Endodermal cell (in vitro differentiated cells): ENCODE measurements at regions not wholly inside any gene's neighbourhood (a gene's known extent, or its start where the extent isn't known, plus 50 kb on each side); places are given as distances from the start of the nearest gene placed in this dataset.

Experiments
- DNase-seq: peaks from one replicate; pipeline ENCODE4 v3.0.0-alpha.2; 2017
- H3K27ac ChIP-seq: 2 replicates; pipeline ENCODE4 v1.5.1; 2013; ENCODE audit warnings: mild to moderate bottlenecking, low read depth, low read length, moderate library complexity
- H3K27me3 ChIP-seq: 2 replicates; pipeline ENCODE4 v1.6.1; 2013; ENCODE audit warnings: mild to moderate bottlenecking, low read length, moderate library complexity; ENCODE audit not compliant: insufficient read depth, control insufficient read depth, poor library complexity, severe bottlenecking
- H3K36me3 ChIP-seq: 2 replicates; pipeline ENCODE4 v1.7.0; 2013; ENCODE audit warnings: mild to moderate bottlenecking, low read length, moderate library complexity; ENCODE audit not compliant: control insufficient read depth, insufficient read depth
- H3K4me1 ChIP-seq: one replicate; pipeline ENCODE4 v1.7.0; 2013; ENCODE audit warnings: low read length; ENCODE audit not compliant: control insufficient read depth, insufficient read depth
- H3K4me3 ChIP-seq: 2 replicates; pipeline ENCODE4 v1.5.1; 2013; ENCODE audit warnings: mild to moderate bottlenecking, low read length, moderate library complexity
- H3K9ac ChIP-seq: 2 replicates; pipeline ENCODE4 v1.6.1; 2013; ENCODE audit warnings: mild to moderate bottlenecking, low read length, moderate library complexity; ENCODE audit not compliant: poor library complexity, severe bottlenecking; ENCODE audit errors: extremely low read depth
- H3K9me3 ChIP-seq: 2 replicates; pipeline ENCODE4 v1.6.1; 2013; ENCODE audit warnings: mild to moderate bottlenecking, low read length, moderate library complexity; ENCODE audit not compliant: control insufficient read depth
- H3K27ac Mint-ChIP-seq: 2 replicates; pipeline ENCODE4 v1.8.0; 2020; ENCODE audit warnings: mixed read lengths
- H3K27me3 Mint-ChIP-seq: 2 replicates; pipeline ENCODE4 v1.8.0; 2021; ENCODE audit warnings: mild to moderate bottlenecking, mixed read lengths; ENCODE audit not compliant: insufficient read depth
- H3K36me3 Mint-ChIP-seq: 2 replicates; pipeline ENCODE4 v1.8.0; 2020; ENCODE audit warnings: low read depth, mixed read lengths
- H3K4me1 Mint-ChIP-seq: 2 replicates; pipeline ENCODE4 v1.8.0; 2020; ENCODE audit warnings: mixed read lengths
- H3K4me3 Mint-ChIP-seq: 2 replicates; pipeline ENCODE4 v1.8.0; 2020; ENCODE audit warnings: mild to moderate bottlenecking, moderate library complexity, mixed read lengths
- H3K9me3 Mint-ChIP-seq: 2 replicates; pipeline ENCODE4 v1.8.0; 2020; ENCODE audit warnings: mild to moderate bottlenecking, mixed read lengths
- WGBS, 2 experiments: methylation state at CpG; one replicate each; pipeline versions ENCODE4 v1.1.5 to v1.1.7; 2013; ENCODE audit warnings: missing lambda C conversion rate in 2 of 2, mixed read lengths in 1 of 2; ENCODE audit not compliant: insufficient coverage in 1 of 2, insufficient read length in 1 of 2; 5-methylcytosine and 5-hydroxymethylcytosine counted together
- TF ChIP-seq, protein P1 (sequence below): fragments of 200-600 bp; sonication (generic); conservative IDR thresholded peaks from 2 replicates; pipeline ENCODE4 v1.5.0; 2021; ENCODE audit warnings: antibody characterized with exemption, mild to moderate bottlenecking

DNA sequence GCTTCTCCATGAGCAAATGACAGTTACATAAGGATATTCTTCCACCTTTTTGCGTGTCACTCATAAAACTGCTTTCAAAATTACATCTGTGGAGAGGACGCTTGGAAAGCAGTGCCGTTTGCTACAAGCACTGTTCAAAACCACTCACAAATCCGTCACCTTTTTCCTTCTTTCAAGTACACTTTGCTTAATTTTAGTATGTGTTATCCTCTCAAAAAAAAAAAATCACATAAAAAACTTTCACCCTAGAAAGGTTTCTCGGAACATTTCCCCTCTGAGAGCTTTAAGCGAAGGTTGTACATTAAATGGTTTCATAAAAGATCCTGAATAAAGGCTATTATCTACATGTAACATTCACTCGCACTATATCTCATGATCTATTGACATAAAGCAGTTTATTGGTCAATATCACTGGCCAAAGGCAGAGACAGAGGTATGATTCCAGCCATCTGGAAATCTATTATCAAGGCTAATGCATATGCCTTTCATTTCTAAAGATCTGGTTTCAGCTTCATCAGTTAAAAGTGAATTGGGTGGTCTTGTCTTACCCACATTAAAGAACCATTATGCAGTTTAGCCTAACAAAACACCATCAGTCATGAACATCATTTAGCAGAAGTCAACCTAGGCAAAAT is 163.6 kb downstream of the ENC1 start:
- H3K36me3 Mint-ChIP-seq, result no peaks in the 10 kb centered on the region
- Histone ChIP-seq H3K27me3 (no peaks in the 10 kb centered on the region), H3K9me3 (no peaks in the 10 kb centered on the region), H3K4me3 (no peak overlapping the region), H3K36me3 (no peaks in the 10 kb centered on the region), H3K9ac (no peak overlapping the region), H3K4me1 (no peaks in the 10 kb centered on the region), H3K27ac (no peak overlapping the region)
- H3K27ac Mint-ChIP-seq, result no peak overlapping the region
- no peak overlapping the region for H3K4me3 Mint-ChIP-seq
- no peak for DNase-seq
- H3K9me3 Mint-ChIP-seq, result no peaks in the 10 kb centered on the region
- H3K4me1 Mint-ChIP-seq, result peaks cover 7% of the 10 kb centered on the region
- 91 to 94% methylated on average over 3 to 7 of the region's 7 CpGs for WGBS, 2 experiments
- TF ChIP-seq, protein P1, sequence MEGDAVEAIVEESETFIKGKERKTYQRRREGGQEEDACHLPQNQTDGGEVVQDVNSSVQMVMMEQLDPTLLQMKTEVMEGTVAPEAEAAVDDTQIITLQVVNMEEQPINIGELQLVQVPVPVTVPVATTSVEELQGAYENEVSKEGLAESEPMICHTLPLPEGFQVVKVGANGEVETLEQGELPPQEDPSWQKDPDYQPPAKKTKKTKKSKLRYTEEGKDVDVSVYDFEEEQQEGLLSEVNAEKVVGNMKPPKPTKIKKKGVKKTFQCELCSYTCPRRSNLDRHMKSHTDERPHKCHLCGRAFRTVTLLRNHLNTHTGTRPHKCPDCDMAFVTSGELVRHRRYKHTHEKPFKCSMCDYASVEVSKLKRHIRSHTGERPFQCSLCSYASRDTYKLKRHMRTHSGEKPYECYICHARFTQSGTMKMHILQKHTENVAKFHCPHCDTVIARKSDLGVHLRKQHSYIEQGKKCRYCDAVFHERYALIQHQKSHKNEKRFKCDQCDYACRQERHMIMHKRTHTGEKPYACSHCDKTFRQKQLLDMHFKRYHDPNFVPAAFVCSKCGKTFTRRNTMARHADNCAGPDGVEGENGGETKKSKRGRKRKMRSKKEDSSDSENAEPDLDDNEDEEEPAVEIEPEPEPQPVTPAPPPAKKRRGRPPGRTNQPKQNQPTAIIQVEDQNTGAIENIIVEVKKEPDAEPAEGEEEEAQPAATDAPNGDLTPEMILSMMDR, result no peak
- peaks cover 6% of the 10 kb centered on the region for H3K27me3 Mint-ChIP-seq

DNA sequence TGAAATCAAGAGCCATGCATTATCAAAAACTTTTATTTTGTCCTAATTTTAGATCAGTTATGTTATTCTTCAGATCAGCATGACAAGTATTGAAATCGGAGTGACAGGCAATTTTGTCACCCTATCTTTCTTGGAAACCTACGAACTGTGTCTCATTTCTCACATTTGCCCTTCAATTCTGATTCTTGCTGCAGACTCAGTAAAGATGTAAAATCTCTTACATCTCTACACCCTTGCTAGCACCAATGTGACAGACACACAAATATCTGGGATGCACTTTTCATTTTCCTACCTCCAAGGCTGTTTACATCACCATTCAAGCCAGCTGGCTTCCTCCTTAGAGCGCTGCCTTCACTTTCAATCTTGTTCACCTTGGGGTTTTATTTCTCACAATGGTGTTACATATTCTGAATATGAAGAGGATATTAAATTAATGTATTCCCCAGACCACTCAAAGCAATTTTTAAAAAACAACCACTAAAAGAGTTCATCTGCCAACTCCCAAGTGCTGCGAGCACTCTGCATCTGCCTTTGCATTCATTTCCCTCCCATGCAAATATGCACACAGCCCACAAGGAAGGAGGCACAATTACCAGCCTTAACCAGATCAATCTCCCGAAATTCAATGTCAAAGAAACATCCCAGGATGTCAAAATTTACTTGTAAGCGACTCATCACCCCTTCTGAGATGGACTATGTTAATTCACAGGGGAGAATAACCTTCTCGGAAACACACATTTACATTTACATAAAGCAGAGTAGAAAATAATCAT is 164.3 kb downstream of the ENC1 start:
- no peaks in the 10 kb centered on the region for H3K36me3 Mint-ChIP-seq
- Histone ChIP-seq H3K27ac (no peak overlapping the region), H3K36me3 (no peaks in the 10 kb centered on the region), H3K9ac (no peak overlapping the region), H3K27me3 (no peaks in the 10 kb centered on the region), H3K9me3 (no peaks in the 10 kb centered on the region), H3K4me3 (no peak overlapping the region), H3K4me1 (no peaks in the 10 kb centered on the region)
- H3K27ac Mint-ChIP-seq, result no peak overlapping the region
- TF ChIP-seq, protein P1, result no peak
- DNase-seq, result no peak
- peaks cover 7% of the 10 kb centered on the region for H3K4me1 Mint-ChIP-seq
- H3K27me3 Mint-ChIP-seq, result peaks cover 6% of the 10 kb centered on the region
- no peak overlapping the region for H3K4me3 Mint-ChIP-seq
- no peaks in the 10 kb centered on the region for H3K9me3 Mint-ChIP-seq
- 72 to 80% methylated on average over 5 to 7 of the region's 7 CpGs for WGBS, 2 experiments

DNA sequence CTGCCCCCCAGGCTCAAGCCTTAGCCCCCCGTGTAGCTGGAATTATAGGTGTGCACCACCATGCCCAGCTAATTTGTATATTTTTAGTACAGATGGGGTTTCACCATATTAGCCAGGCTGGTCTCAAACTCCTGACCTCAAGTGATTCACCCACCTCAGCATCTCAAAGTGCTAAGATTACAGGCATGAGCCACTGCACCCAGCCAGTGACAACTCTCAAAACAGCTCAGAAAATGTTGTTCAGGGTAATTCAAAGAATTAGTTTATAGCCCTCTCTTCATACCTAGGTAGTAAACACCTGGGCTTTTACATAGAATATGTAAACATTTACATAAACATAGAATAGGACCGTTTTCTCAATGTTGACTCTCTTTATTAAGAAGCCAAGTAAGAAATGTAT is 168.7 kb downstream of the ENC1 start:
- no peaks in the 10 kb centered on the region for H3K9me3 ChIP-seq
- no peak overlapping the region for H3K4me3 Mint-ChIP-seq
- WGBS, 2 experiments, result 91 to 95% methylated on average over 2 of the region's 2 CpGs

More for the DNA sequence above, 168.7 kb downstream of the ENC1 start:
- no peaks in the 10 kb centered on the region for H3K4me1 ChIP-seq
- no peak overlapping the region for H3K27ac Mint-ChIP-seq
- H3K4me3 ChIP-seq, result no peak overlapping the region
- no peak overlapping the region for H3K9ac ChIP-seq
- no peak overlapping the region for H3K27ac ChIP-seq
- no peaks in the 10 kb centered on the region for H3K36me3 ChIP-seq
- no peaks in the 10 kb centered on the region for H3K36me3 Mint-ChIP-seq
- no peaks in the 10 kb centered on the region for H3K27me3 ChIP-seq
- H3K9me3 Mint-ChIP-seq, result no peaks in the 10 kb centered on the region
- no peak for DNase-seq
- TF ChIP-seq, protein P1, result no peak
- H3K27me3 Mint-ChIP-seq, result peaks cover 3% of the 10 kb centered on the region
- peaks cover 7% of the 10 kb centered on the region for H3K4me1 Mint-ChIP-seq
